ENCODE measurements at regions not wholly inside any gene's neighbourhood (a gene's known extent, or its start where the extent isn't known, plus 50 kb on each side); places are given as distances from the start of the nearest gene placed in this dataset.

GRCh38 chr3:194785315-194785714, 99.6 kb downstream of the FAM43A start:
- no peak for TF ChIP-seq CTCF (IDR thresholded peaks at IDR 0.05; ENCODE audit: low read depth, low read length, missing control alignments)
- DNase-seq (ENCODE audit: low read depth), result no peak

GRCh38 chr3:194787072-194787471, 101.4 kb downstream of the FAM43A start:
- no peak for DNase-seq (ENCODE audit: low read depth)
- H3K4me3 ChIP-seq (ENCODE audit: low read depth, low read length), result no peak overlapping the region
- no peak for TF ChIP-seq CTCF (IDR thresholded peaks at IDR 0.05; ENCODE audit: low read depth, low read length, missing control alignments)

More at GRCh38 chr3:194785315-194785714, 99.6 kb downstream of the FAM43A start:
- no peak overlapping the region for H3K4me3 ChIP-seq (ENCODE audit: low read depth, low read length)

GRCh38 chr3:194787650-194788049, 102.0 kb downstream of the FAM43A start:
- TF ChIP-seq CTCF (IDR thresholded peaks at IDR 0.05; ENCODE audit: low read depth, low read length, missing control alignments), result no peak
- no peak for DNase-seq (ENCODE audit: low read depth)

GRCh38 chr3:194792368-194792767, 106.7 kb downstream of the FAM43A start:
- H3K4me3 ChIP-seq (ENCODE audit: low read depth, low read length), result no peak overlapping the region
- TF ChIP-seq CTCF (IDR thresholded peaks at IDR 0.05; ENCODE audit: low read depth, low read length, missing control alignments), result no peak
- DNase-seq (ENCODE audit: low read depth), result no peak

More at GRCh38 chr3:194787650-194788049, 102.0 kb downstream of the FAM43A start:
- no peak overlapping the region for H3K4me3 ChIP-seq (ENCODE audit: low read depth, low read length)

GRCh38 chr3:194797555-194798250, 112.0 kb downstream of the FAM43A start:
- TF ChIP-seq CTCF (IDR thresholded peaks at IDR 0.05; ENCODE audit: low read depth, low read length, missing control alignments), result no peak
- no peak overlapping the region for H3K4me3 ChIP-seq (ENCODE audit: low read depth, low read length)

GRCh38 chr3:194798486-194798885, 112.8 kb downstream of the FAM43A start:
- DNase-seq (ENCODE audit: low read depth), result no peak
- H3K4me3 ChIP-seq (ENCODE audit: low read depth, low read length), result no peak overlapping the region
- TF ChIP-seq CTCF (IDR thresholded peaks at IDR 0.05; ENCODE audit: low read depth, low read length, missing control alignments), result no peak

More at GRCh38 chr3:194797555-194798250, 112.0 kb downstream of the FAM43A start:
- DNase-seq (ENCODE audit: low read depth), result no peak

GRCh38 chr3:194800002-194800401, 114.3 kb downstream of the FAM43A start:
- no peak for DNase-seq (ENCODE audit: low read depth)
- TF ChIP-seq CTCF (IDR thresholded peaks at IDR 0.05; ENCODE audit: low read depth, low read length, missing control alignments), result no peak
- H3K4me3 ChIP-seq (ENCODE audit: low read depth, low read length), result no peak overlapping the region

Measured in GM12864 (cell line).